Smooth muscle cell (in vitro differentiated cells): ENCODE measurements at regions not wholly inside any gene's neighbourhood (a gene's known extent, or its start where the extent isn't known, plus 50 kb on each side); places are given as distances from the start of the nearest gene placed in this dataset.

Experiments used
- DNase-seq: peaks from one replicate; lab custom pipeline; 2025; ENCODE audit not compliant: unreplicated experiment; lab: John Stamatoyannopoulos, UW
- H2AFZ ChIP-seq: fragments of 200-600 bp; sonication (generic); 2 replicates; pipeline ENCODE4 v1.6.0; 2016; ENCODE audit warnings: antibody characterized with exemption, low read depth, mild to moderate bottlenecking
- H3F3A ChIP-seq: fragments of 200-600 bp; sonication (generic); 2 replicates; pipeline ENCODE4 v1.6.0; 2017; ENCODE audit warnings: antibody characterized with exemption, low read depth
- H3K27ac ChIP-seq: fragments of 200-600 bp; sonication (generic); 2 replicates; pipeline ENCODE4 v1.5.1; 2016; ENCODE audit warnings: low read depth, mild to moderate bottlenecking
- H3K27me3 ChIP-seq: fragments of 200-600 bp; sonication (generic); 2 replicates; pipeline ENCODE4 v1.6.1; 2016; ENCODE audit warnings: low read depth, mild to moderate bottlenecking
- H3K36me3 ChIP-seq: fragments of 200-600 bp; sonication (generic); 2 replicates; pipeline ENCODE4 v1.5.1; 2016; ENCODE audit warnings: low read depth
- H3K4me1 ChIP-seq: fragments of 200-600 bp; sonication (generic); 2 replicates; pipeline ENCODE4 v1.5.1; 2016; ENCODE audit warnings: low read depth
- H3K4me2 ChIP-seq: fragments of 200-600 bp; sonication (generic); 2 replicates; pipeline ENCODE4 v1.6.0; 2016; ENCODE audit warnings: mild to moderate bottlenecking
- H3K4me3 ChIP-seq: fragments of 200-600 bp; sonication (generic); 2 replicates; pipeline ENCODE4 v1.5.1; 2016; ENCODE audit warnings: mild to moderate bottlenecking
- H3K79me2 ChIP-seq: fragments of 200-600 bp; sonication (generic); 2 replicates; pipeline ENCODE4 v1.6.0; 2016; ENCODE audit warnings: low read depth, mild to moderate bottlenecking
- H3K9ac ChIP-seq: fragments of 200-600 bp; sonication (generic); 2 replicates; pipeline ENCODE4 v1.6.0; 2016; ENCODE audit warnings: low read depth
- H3K9me3 ChIP-seq: fragments of 200-600 bp; sonication (generic); replicated peaks from 2 replicates; pipeline ENCODE4 v1.5.1; 2016; ENCODE audit warnings: low read depth
- H4K20me1 ChIP-seq: fragments of 200-600 bp; sonication (generic); 2 replicates; pipeline ENCODE4 v1.6.0; 2016; ENCODE audit warnings: low read depth
- WGBS: methylation state at CpG from one replicate; pipeline ENCODE4 v1.1.7; 2016; ENCODE audit warnings: low lambda C conversion rate; 5-methylcytosine and 5-hydroxymethylcytosine counted together
- TF ChIP-seq, protein P1 (sequence below): fragments of 200-600 bp; sonication (generic); IDR thresholded peaks from 2 replicates; pipeline ENCODE4 v1.5.1; 2017; ENCODE audit warnings: borderline replicate concordance, mild to moderate bottlenecking, antibody characterized with exemption; ENCODE audit not compliant: insufficient read depth, poor library complexity, severe bottlenecking

DNA sequence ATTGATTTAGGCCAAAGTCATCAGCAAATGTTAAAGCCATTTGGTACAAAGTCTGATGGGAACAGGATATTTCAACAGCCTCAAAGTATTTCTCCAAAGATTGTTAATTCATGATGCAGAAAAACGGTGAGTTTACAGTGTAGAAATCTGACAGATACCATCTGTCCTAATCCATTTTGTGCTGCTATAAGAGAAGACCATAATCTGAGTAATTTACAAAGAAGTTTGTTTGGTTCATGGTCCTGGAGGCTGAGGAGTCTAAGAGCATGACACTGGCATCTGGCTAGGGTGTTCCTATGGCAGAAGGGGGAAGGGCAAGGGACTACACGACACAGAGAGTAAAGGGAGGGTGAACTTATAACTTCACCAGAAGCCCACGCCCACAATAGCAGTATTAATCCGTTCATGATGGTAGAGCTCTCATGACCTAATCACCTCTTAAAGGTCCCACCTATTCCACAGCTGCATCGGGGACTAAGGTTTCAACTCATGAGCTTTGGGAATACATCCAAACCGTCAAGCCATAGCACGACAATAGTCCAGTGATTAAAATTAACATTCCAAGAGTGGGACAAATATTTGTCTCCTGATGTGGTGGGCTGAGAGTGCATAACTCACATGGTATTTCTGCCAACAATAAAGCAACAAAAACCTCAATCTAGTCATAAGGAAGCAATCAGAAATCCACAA lies 298.6 kb upstream of the AKR1E2 start:
- no peaks in the 10 kb centered on the region for H3K79me2 ChIP-seq
- TF ChIP-seq, protein P1, sequence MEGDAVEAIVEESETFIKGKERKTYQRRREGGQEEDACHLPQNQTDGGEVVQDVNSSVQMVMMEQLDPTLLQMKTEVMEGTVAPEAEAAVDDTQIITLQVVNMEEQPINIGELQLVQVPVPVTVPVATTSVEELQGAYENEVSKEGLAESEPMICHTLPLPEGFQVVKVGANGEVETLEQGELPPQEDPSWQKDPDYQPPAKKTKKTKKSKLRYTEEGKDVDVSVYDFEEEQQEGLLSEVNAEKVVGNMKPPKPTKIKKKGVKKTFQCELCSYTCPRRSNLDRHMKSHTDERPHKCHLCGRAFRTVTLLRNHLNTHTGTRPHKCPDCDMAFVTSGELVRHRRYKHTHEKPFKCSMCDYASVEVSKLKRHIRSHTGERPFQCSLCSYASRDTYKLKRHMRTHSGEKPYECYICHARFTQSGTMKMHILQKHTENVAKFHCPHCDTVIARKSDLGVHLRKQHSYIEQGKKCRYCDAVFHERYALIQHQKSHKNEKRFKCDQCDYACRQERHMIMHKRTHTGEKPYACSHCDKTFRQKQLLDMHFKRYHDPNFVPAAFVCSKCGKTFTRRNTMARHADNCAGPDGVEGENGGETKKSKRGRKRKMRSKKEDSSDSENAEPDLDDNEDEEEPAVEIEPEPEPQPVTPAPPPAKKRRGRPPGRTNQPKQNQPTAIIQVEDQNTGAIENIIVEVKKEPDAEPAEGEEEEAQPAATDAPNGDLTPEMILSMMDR: no peak
- no peaks in the 10 kb centered on the region for H3K27me3 ChIP-seq
- no peak overlapping the region for H3K4me3 ChIP-seq
- H3K4me1 ChIP-seq: no peaks in the 10 kb centered on the region
- H3K36me3 ChIP-seq: no peaks in the 10 kb centered on the region
- peak overlapping the region; percentile 34 for H3K4me2 ChIP-seq
- peak overlapping the region; percentile 54 for H3K27ac ChIP-seq
- H3K9ac ChIP-seq: no peak overlapping the region
- no peak overlapping the region for H2AFZ ChIP-seq
- H4K20me1 ChIP-seq: no peaks in the 10 kb centered on the region
- 65% methylated on average over 7 of the region's 7 CpGs for WGBS
- H3K9me3 ChIP-seq: no peaks in the 10 kb centered on the region
- H3F3A ChIP-seq: no peaks in the 10 kb centered on the region
- no peak for DNase-seq

DNA sequence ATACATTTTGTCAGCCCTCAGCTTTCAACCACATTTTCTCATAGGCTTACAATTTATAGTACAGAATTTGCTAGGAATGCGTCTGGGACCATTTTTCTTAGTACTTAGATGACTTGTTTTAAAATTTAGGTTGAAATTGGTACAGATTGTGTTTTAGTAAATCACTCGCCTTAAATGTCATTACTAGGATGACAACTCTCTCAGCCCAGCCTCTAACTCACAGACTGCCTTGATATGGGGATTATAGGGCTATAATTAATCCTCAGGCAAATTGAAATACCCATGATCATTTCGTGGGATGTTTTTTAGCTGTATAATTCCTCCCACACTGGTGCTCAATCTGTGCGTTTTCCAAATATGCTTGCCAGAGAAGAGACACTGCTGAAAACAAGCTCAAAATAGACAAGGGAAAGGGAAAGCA lies 299.7 kb upstream of the AKR1E2 start:
- Histone ChIP-seq H3K9ac (peak overlapping the region; percentile 14), H3K36me3 (no peaks in the 10 kb centered on the region), H3K79me2 (no peaks in the 10 kb centered on the region), H4K20me1 (no peaks in the 10 kb centered on the region), H3K27ac (peak overlapping the region; percentile 54), H3K9me3 (no peaks in the 10 kb centered on the region), H3K27me3 (no peaks in the 10 kb centered on the region), H3K4me2 (peak overlapping the region; percentile 34), H3K4me1 (no peaks in the 10 kb centered on the region), H3F3A (no peaks in the 10 kb centered on the region), H2AFZ (peak overlapping the region; percentile 67), H3K4me3 (no peak overlapping the region)
- TF ChIP-seq, protein P1: no peak
- 44% methylated on average over 4 of the region's 4 CpGs for WGBS
- no peak for DNase-seq

DNA sequence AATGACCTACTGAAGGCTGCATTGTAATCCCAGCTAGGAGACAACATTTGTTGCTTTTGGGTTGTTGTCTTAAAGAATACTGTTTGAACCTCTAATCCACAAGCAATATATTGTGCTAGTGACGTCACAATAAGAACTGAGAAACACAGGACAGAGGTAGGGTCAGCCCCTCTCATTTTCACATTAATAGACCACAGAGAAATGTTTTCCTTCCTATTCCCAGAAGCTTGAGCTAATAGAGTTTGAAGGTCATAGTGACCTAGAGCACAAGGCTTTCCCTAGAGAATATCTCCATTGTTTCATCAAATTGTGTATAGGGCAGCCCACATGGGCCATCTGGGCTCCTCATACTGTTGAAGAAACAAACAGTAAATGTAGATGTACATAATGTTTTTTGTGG lies 300.9 kb upstream of the AKR1E2 start:
- H3F3A ChIP-seq: no peaks in the 10 kb centered on the region
- no peaks in the 10 kb centered on the region for H3K9me3 ChIP-seq
- no peak overlapping the region for H3K9ac ChIP-seq
- no peak overlapping the region for H3K4me3 ChIP-seq
- DNase-seq: no peak
- H3K27me3 ChIP-seq: no peaks in the 10 kb centered on the region
- no peak overlapping the region for H2AFZ ChIP-seq
- H3K79me2 ChIP-seq: no peaks in the 10 kb centered on the region
- TF ChIP-seq, protein P1: no peak
- no peaks in the 10 kb centered on the region for H3K36me3 ChIP-seq
- WGBS: 97% methylated on average over 1 of the region's 1 CpG
- H3K27ac ChIP-seq: no peak overlapping the region
- no peaks in the 10 kb centered on the region for H4K20me1 ChIP-seq
- no peaks in the 10 kb centered on the region for H3K4me1 ChIP-seq
- H3K4me2 ChIP-seq: no peak overlapping the region

- no peak overlapping the region for H3K4me2 ChIP-seq
- H3K9me3 ChIP-seq: no peaks in the 10 kb centered on the region
- H3K36me3 ChIP-seq: no peaks in the 10 kb centered on the region
- 95% methylated on average over 8 of the region's 8 CpGs for WGBS
- H3K9ac ChIP-seq: no peak overlapping the region
- no peak overlapping the region for H3K4me3 ChIP-seq
- no peaks in the 10 kb centered on the region for H3F3A ChIP-seq
- TF ChIP-seq, protein P1: no peak
- H3K27ac ChIP-seq: no peak overlapping the region
- no peaks in the 10 kb centered on the region for H3K79me2 ChIP-seq
- no peaks in the 10 kb centered on the region for H4K20me1 ChIP-seq
- no peak for DNase-seq
- no peaks in the 10 kb centered on the region for H3K27me3 ChIP-seq
- no peak overlapping the region for H2AFZ ChIP-seq
- H3K4me1 ChIP-seq: no peaks in the 10 kb centered on the region
These were observed 303.6 kb upstream of the AKR1E2 start for GRCh38 chr10:4522296-4523000.
